ENCODE measurements at regions not wholly inside any gene's neighbourhood (a gene's known extent, or its start where the extent isn't known, plus 50 kb on each side); places are given as distances from the start of the nearest gene placed in this dataset.

DNA sequence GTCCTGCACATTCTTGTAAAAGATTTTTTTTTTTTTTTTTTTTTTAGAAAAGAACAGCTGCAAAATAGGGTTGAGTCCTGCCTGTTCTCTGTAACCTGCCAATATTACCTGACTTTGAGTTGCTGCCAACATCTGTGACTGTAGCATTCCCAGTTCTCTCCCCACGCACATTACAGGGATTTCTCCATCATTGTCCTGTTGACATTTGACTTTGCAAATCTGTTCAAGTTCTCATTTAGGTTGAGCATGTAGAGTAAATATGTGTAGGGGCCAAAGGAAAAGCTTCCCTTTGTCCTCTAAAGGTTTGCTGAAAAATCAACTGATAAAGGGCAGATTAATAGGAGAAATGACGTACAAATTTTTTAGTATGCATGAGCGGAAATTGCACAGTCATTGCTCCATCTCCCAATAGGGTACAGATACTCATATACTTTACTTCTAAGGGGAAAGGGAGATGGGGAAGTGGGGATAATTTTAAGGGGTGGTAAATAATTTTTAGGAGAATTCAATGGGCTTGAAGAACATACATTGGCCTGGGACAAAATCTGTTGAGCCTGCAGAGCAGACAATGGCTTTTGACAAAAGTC lies 385.5 kb downstream of the PIK3C3 start:
- Histone ChIP-seq H3K9me3 (ENCODE audit: insufficient read depth, low read length) (peaks cover 18% of the 10 kb centered on the region; the same call in 1 of the 2 replicates), H3K9ac (ENCODE audit: insufficient read length, low read depth) (no peak overlapping the region), H3K4me1 (ENCODE audit: insufficient read depth, insufficient read length) (no peaks in the 10 kb centered on the region), H3K36me3 (ENCODE audit: insufficient read depth, insufficient read length, low read length) (no peaks in the 10 kb centered on the region), H3K27me3 (ENCODE audit: insufficient read depth, insufficient read length) (no peaks in the 10 kb centered on the region), H3K4me3 (ENCODE audit: insufficient read length, low read depth) (no peak overlapping the region)
- no peak for DNase-seq (ENCODE audit: low read depth, low spot score)
- TF ChIP-seq YY1 (IDR thresholded peaks at IDR 0.05; ENCODE audit: insufficient read depth, insufficient read length), result no peak
- TF ChIP-seq ZNF274 (IDR thresholded peaks at IDR 0.05; ENCODE audit: low read depth, low read length), result no peak
- no peak for TF ChIP-seq SUZ12 (IDR thresholded peaks at IDR 0.05; ENCODE audit: extremely low read depth, insufficient read depth, insufficient read length)

DNA sequence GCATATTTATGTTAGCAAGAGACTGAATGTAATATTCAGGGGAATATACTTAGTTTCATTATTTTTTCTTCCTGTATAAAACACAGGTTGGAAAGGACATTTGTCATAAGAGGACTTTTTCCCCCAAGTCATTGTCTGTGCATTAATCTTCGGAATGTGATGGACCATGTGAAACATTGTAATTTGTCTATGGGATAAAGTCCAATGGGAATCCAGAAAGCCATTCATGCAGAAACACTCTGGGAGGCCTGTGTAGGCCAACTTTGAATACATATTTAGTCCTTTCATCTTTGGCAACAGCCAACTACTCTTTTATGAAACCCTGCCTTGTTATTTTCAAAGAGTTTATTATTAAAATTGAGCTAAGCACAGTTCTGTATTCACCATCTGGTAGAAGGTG lies 386.4 kb downstream of the PIK3C3 start:
- Histone ChIP-seq H3K4me3 (ENCODE audit: insufficient read length, low read depth) (no peak overlapping the region), H3K9ac (ENCODE audit: insufficient read length, low read depth) (no peak overlapping the region), H3K9me3 (ENCODE audit: insufficient read depth, low read length) (peaks cover 16% of the 10 kb centered on the region; the same call in 1 of the 2 replicates), H3K27me3 (ENCODE audit: insufficient read depth, insufficient read length) (no peaks in the 10 kb centered on the region), H3K36me3 (ENCODE audit: insufficient read depth, insufficient read length, low read length) (no peaks in the 10 kb centered on the region), H3K4me1 (ENCODE audit: insufficient read depth, insufficient read length) (no peaks in the 10 kb centered on the region)
- DNase-seq (ENCODE audit: low read depth, low spot score), result no peak
- TF ChIP-seq YY1 (IDR thresholded peaks at IDR 0.05; ENCODE audit: insufficient read depth, insufficient read length) (no peak), SUZ12 (IDR thresholded peaks at IDR 0.05; ENCODE audit: extremely low read depth, insufficient read depth, insufficient read length) (no peak), ZNF274 (IDR thresholded peaks at IDR 0.05; ENCODE audit: low read depth, low read length) (no peak)

DNA sequence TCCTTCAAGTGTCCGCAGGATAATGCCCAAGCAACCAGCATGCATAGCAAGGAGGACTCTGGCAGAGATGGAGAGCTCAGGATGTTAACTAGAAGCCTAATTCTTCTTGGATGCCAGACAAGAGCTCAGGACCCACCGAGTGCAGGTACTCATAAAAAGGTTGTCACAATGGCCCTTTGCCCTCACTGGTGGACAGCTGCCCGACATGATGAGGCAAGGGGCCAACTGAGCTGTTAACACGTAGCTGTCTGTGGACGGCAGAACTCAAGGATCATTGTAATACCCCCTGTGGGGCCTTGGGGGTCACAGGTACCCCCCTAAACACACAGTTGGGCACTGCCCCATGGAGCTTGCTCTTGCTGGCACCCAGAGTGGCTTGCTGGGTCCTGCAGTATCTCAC lies 393.7 kb downstream of the PIK3C3 start:
- Histone ChIP-seq H3K27me3 (ENCODE audit: insufficient read depth, insufficient read length) (no peaks in the 10 kb centered on the region), H3K4me3 (ENCODE audit: insufficient read length, low read depth) (no peak overlapping the region), H3K9me3 (ENCODE audit: insufficient read depth, low read length) (no peaks in the 10 kb centered on the region), H3K9ac (ENCODE audit: insufficient read length, low read depth) (no peak overlapping the region), H3K36me3 (ENCODE audit: insufficient read depth, insufficient read length, low read length) (no peaks in the 10 kb centered on the region), H3K4me1 (ENCODE audit: insufficient read depth, insufficient read length) (no peaks in the 10 kb centered on the region)
- DNase-seq (ENCODE audit: low read depth, low spot score), result no peak
- no peak for TF ChIP-seq YY1 (IDR thresholded peaks at IDR 0.05; ENCODE audit: insufficient read depth, insufficient read length)
- no peak for TF ChIP-seq SUZ12 (IDR thresholded peaks at IDR 0.05; ENCODE audit: extremely low read depth, insufficient read depth, insufficient read length)
- TF ChIP-seq ZNF274 (IDR thresholded peaks at IDR 0.05; ENCODE audit: low read depth, low read length), result no peak

DNA sequence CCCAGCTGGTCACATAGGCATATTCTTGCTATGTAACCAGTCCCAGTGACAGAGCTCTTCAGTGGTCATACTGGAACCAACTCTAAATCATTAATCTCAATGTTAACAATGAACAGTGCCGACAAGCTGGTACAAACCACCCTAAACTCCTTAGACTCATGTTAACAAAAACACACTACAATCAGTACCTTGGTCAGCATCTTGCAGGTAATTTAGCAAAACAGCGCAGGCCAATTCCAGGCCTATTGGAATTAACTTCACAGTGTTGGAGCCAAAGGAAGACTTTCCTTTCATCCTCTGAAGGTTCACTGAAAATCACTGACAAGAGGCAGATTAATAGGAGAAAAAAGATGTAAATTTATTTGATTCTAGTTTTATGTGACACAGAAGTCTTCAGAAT lies 396.4 kb downstream of the PIK3C3 start:
- Histone ChIP-seq H3K9ac (ENCODE audit: insufficient read length, low read depth) (no peak overlapping the region), H3K4me3 (ENCODE audit: insufficient read length, low read depth) (no peak overlapping the region), H3K4me1 (ENCODE audit: insufficient read depth, insufficient read length) (no peaks in the 10 kb centered on the region), H3K36me3 (ENCODE audit: insufficient read depth, insufficient read length, low read length) (no peaks in the 10 kb centered on the region), H3K9me3 (ENCODE audit: insufficient read depth, low read length) (no peaks in the 10 kb centered on the region), H3K27me3 (ENCODE audit: insufficient read depth, insufficient read length) (no peaks in the 10 kb centered on the region)
- no peak for DNase-seq (ENCODE audit: low read depth, low spot score)
- TF ChIP-seq SUZ12 (IDR thresholded peaks at IDR 0.05; ENCODE audit: extremely low read depth, insufficient read depth, insufficient read length) (no peak), YY1 (IDR thresholded peaks at IDR 0.05; ENCODE audit: insufficient read depth, insufficient read length) (no peak), ZNF274 (IDR thresholded peaks at IDR 0.05; ENCODE audit: low read depth, low read length) (no peak)

DNA sequence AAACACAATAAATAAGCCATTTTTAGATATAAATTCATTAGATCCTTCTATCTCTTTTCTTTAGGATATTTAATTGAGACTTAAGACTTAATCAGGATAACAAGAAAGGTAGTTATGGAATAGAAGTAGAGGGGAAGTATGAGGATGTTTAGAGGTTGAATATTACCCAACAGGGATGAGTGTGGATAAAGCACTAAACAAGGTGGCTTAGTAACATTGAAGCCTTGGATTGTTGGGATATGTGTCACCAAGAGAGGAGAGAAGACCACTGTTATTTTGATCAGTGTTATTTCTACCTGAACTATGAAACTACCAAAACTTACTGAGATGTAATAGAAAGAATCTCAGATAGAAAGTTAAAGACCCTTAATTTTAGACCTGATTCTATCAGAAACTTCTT lies 405.7 kb downstream of the PIK3C3 start:
- H3K36me3 ChIP-seq (ENCODE audit: insufficient read depth, insufficient read length, low read length), result no peaks in the 10 kb centered on the region
- DNase-seq (ENCODE audit: low read depth, low spot score), result no peak
- H3K4me1 ChIP-seq (ENCODE audit: insufficient read depth, insufficient read length), result no peaks in the 10 kb centered on the region
- TF ChIP-seq YY1 (IDR thresholded peaks at IDR 0.05; ENCODE audit: insufficient read depth, insufficient read length) (no peak), SUZ12 (IDR thresholded peaks at IDR 0.05; ENCODE audit: extremely low read depth, insufficient read depth, insufficient read length) (no peak), ZNF274 (IDR thresholded peaks at IDR 0.05; ENCODE audit: low read depth, low read length) (no peak)
- no peaks in the 10 kb centered on the region for H3K9me3 ChIP-seq (ENCODE audit: insufficient read depth, low read length)
- no peak overlapping the region for H3K9ac ChIP-seq (ENCODE audit: insufficient read length, low read depth)
- H3K4me3 ChIP-seq (ENCODE audit: insufficient read length, low read depth), result no peak overlapping the region
- no peaks in the 10 kb centered on the region for H3K27me3 ChIP-seq (ENCODE audit: insufficient read depth, insufficient read length)

DNA sequence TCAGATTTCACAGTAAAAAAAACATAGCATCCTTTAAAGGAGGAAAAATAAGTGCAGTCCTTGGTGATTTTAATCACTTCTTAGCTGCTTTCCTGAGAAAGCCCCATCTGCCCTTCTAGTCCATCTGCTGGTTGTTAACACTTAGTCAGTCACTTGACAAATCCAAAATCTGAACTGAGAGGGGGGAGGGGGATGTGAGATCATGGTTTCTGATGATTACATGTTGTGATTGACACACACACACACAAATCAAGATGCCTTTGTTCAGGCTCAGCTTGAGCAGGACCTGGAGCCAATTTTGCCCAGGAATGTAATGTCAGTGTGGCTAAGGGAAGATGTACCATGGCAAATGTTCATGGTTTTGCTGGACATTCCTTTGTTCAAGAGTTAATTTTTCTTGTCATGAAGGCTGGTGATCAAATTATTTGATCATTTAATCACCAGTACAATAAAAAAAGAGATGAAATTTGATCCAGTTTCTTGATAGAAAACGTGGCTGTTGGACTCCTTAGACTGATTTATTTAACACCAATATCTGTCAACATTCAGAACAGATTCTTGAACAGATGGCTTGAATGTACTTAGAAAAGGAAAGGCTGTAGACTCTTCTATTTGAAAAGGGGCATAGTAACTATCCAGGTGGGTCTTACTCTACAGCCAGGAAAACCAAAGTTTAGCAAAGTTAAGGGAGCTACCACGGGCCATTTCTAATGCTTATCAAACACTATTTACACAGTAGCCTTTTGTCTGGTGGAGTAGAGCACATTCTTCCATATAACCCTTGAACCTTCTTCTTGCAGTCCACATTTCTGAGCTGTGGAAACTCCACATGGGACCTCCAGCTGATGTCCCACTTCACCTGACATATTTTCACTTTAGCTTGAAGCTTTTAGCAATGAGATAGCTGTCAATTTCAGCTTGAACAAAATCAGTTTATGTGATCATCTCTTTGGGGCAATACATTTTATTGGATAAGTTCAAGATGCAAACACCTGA lies 408.7 kb downstream of the PIK3C3 start:
- DNase-seq (ENCODE audit: low read depth, low spot score), result no peak
- H3K4me1 ChIP-seq (ENCODE audit: insufficient read depth, insufficient read length), result no peaks in the 10 kb centered on the region
- no peaks in the 10 kb centered on the region for H3K9me3 ChIP-seq (ENCODE audit: insufficient read depth, low read length)
- TF ChIP-seq SUZ12 (IDR thresholded peaks at IDR 0.05; ENCODE audit: extremely low read depth, insufficient read depth, insufficient read length) (no peak), YY1 (IDR thresholded peaks at IDR 0.05; ENCODE audit: insufficient read depth, insufficient read length) (no peak), ZNF274 (IDR thresholded peaks at IDR 0.05; ENCODE audit: low read depth, low read length) (no peak)
- H3K27me3 ChIP-seq (ENCODE audit: insufficient read depth, insufficient read length), result no peaks in the 10 kb centered on the region
- H3K36me3 ChIP-seq (ENCODE audit: insufficient read depth, insufficient read length, low read length), result no peaks in the 10 kb centered on the region
- no peak overlapping the region for H3K9ac ChIP-seq (ENCODE audit: insufficient read length, low read depth)
- no peak overlapping the region for H3K4me3 ChIP-seq (ENCODE audit: insufficient read length, low read depth)

DNA sequence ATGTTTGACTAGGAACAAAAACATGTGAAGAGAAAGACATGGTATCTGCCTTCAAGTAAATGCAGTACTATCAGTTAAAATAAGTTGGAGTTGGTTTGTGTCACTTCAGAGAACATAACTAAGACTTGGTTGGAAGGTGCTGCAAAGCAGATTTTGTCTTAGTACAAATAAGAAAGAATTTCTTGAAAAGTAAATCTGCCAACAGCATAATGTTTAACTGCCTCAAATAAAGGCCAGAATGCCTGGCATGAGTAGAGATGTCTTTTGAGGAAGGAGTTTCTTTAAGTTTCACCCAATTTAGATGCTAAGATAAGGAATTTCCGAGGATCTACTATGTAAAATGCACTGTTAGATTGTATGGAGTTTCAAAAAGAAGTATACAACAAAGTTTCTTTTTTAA lies 409.7 kb downstream of the PIK3C3 start:
- H3K4me3 ChIP-seq (ENCODE audit: insufficient read length, low read depth), result no peak overlapping the region
- no peak for DNase-seq (ENCODE audit: low read depth, low spot score)
- H3K36me3 ChIP-seq (ENCODE audit: insufficient read depth, insufficient read length, low read length), result no peaks in the 10 kb centered on the region
- H3K9ac ChIP-seq (ENCODE audit: insufficient read length, low read depth), result no peak overlapping the region
- no peaks in the 10 kb centered on the region for H3K9me3 ChIP-seq (ENCODE audit: insufficient read depth, low read length)
- no peak for TF ChIP-seq ZNF274 (IDR thresholded peaks at IDR 0.05; ENCODE audit: low read depth, low read length)
- TF ChIP-seq SUZ12 (IDR thresholded peaks at IDR 0.05; ENCODE audit: extremely low read depth, insufficient read depth, insufficient read length), result no peak
- TF ChIP-seq YY1 (IDR thresholded peaks at IDR 0.05; ENCODE audit: insufficient read depth, insufficient read length), result no peak
- H3K4me1 ChIP-seq (ENCODE audit: insufficient read depth, insufficient read length), result no peaks in the 10 kb centered on the region
- H3K27me3 ChIP-seq (ENCODE audit: insufficient read depth, insufficient read length), result no peaks in the 10 kb centered on the region

Measured in NT2/D1 (cell line).